Upper lobe of left lung (tissue), 4 donors: ENCODE measurements at regions not wholly inside any gene's neighbourhood (a gene's known extent, or its start where the extent isn't known, plus 50 kb on each side); places are given as distances from the start of the nearest gene placed in this dataset.

ENCODE experiments used
- EP300 ChIP-seq, 4 donors: sonication (generic); formaldehyde crosslinking; IDR thresholded peaks; one replicate each; pipeline ENCODE4 v1.5.1; 2017; ENCODE audit warnings: antibody characterized with exemption in 4 of 4, control low read depth in 2 of 4
- POLR2A ChIP-seq, 4 donors: fragments of 450-650 bp; IDR thresholded peaks; one replicate each; pipeline ENCODE4 v1.5.1; 2016 to 2017; ENCODE audit warnings: antibody characterized with exemption in 4 of 4, mild to moderate bottlenecking in 2 of 4
- TF ChIP-seq, protein P1 (sequence below), 6 experiments: fragments of 450-650 bp in 4 of 6; fragments of 200-600 bp in 2 of 6; sonication (generic) in 2 of 6; IDR thresholded peaks; one replicate each; pipeline ENCODE4 v1.5.1; 2016 to 2019; ENCODE audit warnings: antibody characterized with exemption in 6 of 6

DNA sequence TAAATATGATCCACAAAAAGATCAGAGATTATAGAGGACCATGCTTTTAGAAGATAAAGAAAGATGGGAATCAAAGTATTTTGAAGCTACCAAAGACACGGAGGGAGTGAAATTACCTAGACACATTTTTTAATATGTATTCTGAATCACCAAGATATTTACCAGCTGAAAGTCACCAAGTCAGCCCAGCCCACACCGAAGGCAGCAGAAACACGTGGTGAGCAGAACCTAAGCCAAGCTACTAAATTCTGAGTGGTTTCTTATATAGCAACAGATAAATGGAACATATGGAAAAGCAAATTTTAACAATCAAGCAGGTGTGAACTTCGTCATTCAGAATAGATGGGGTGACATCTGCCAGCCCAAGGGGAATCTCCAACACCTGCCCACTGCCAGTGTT lies 134.7 kb upstream of the AKR1E2 start:
- TF ChIP-seq, protein P1, sequence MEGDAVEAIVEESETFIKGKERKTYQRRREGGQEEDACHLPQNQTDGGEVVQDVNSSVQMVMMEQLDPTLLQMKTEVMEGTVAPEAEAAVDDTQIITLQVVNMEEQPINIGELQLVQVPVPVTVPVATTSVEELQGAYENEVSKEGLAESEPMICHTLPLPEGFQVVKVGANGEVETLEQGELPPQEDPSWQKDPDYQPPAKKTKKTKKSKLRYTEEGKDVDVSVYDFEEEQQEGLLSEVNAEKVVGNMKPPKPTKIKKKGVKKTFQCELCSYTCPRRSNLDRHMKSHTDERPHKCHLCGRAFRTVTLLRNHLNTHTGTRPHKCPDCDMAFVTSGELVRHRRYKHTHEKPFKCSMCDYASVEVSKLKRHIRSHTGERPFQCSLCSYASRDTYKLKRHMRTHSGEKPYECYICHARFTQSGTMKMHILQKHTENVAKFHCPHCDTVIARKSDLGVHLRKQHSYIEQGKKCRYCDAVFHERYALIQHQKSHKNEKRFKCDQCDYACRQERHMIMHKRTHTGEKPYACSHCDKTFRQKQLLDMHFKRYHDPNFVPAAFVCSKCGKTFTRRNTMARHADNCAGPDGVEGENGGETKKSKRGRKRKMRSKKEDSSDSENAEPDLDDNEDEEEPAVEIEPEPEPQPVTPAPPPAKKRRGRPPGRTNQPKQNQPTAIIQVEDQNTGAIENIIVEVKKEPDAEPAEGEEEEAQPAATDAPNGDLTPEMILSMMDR (IDR thresholded peaks at IDR 0.05), result no peak
- TF ChIP-seq POLR2A (IDR thresholded peaks at IDR 0.05) (no peak), EP300 (IDR thresholded peaks at IDR 0.05) (no peak)
